ENCODE measurements at regions not wholly inside any gene's neighbourhood (a gene's known extent, or its start where the extent isn't known, plus 50 kb on each side); places are given as distances from the start of the nearest gene placed in this dataset. TPM values are rescaled to one million over a fixed set of nuclear protein-coding genes. Genes with fewer than 3 reads are reported as not detected.

DNA sequence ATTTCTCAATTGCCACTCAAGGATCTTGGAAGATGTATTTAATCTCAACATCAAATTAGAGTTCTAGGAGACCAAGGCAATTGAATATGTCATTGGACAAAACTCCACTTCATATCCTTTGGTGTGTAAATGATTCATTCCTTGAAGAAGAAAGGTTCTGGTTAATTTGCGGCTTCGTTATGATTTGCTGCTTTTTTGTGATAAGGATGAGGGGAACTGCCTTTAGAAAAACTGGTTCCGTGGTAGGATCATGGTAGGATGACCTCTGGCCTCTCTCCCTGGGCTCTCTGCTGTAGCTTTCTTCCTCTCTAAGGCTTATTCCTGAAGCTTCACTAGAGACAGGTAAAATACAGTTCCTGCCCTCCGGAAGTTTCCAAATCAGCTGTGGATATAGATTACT lies 51.5 kb upstream of the ERRFI1 start:
- no peak for DNase-seq (ENCODE audit: low spot score)
- no peaks in the 10 kb centered on the region for H3K36me3 ChIP-seq (replicated peaks; ENCODE audit: insufficient read depth, low read depth)

DNA sequence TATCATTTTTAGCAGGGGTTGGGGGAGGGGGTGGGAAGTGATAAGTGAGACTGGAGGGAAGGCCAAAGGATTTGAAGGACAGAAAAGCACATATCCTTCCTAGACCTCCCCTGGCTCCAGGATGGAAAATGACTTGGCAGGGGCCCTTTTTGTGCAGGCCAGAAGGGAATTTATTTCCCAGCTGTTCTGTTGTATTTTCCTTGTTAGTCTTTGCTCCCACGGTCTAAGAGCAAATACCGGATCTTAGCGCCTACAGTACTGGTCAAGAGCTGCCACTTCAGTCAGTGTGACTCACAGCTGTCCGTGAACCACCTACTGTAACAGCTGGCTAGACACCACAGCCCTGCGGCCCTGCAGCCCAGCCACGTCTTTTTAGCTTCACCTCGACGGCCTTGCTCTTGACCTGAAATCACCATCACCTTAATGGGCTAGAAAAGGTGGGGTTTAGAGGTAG lies 51.0 kb upstream of the ERRFI1 start:
- TF ChIP-seq EZH2phosphoT487 (IDR thresholded peaks at IDR 0.05; ENCODE audit: low read depth, severe bottlenecking, unreplicated experiment) (no peak), EZH2 (IDR thresholded peaks at IDR 0.05; ENCODE audit: borderline replicate concordance) (no peak)
- TF ChIP-seq, protein P1, sequence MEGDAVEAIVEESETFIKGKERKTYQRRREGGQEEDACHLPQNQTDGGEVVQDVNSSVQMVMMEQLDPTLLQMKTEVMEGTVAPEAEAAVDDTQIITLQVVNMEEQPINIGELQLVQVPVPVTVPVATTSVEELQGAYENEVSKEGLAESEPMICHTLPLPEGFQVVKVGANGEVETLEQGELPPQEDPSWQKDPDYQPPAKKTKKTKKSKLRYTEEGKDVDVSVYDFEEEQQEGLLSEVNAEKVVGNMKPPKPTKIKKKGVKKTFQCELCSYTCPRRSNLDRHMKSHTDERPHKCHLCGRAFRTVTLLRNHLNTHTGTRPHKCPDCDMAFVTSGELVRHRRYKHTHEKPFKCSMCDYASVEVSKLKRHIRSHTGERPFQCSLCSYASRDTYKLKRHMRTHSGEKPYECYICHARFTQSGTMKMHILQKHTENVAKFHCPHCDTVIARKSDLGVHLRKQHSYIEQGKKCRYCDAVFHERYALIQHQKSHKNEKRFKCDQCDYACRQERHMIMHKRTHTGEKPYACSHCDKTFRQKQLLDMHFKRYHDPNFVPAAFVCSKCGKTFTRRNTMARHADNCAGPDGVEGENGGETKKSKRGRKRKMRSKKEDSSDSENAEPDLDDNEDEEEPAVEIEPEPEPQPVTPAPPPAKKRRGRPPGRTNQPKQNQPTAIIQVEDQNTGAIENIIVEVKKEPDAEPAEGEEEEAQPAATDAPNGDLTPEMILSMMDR (IDR thresholded peaks at IDR 0.05; ENCODE audit: poor library complexity), result no peak
- no peaks in the 10 kb centered on the region for H3K9me2 ChIP-seq (replicated peaks; ENCODE audit: insufficient read depth)
- no peaks in the 10 kb centered on the region for H3K27me3 ChIP-seq
- DNase-seq (ENCODE audit: low spot score), result peak; percentile 81
- H3K4me1 ChIP-seq (ENCODE audit: insufficient read depth), result peaks cover 34% of the 10 kb centered on the region
- H4K20me1 ChIP-seq (ENCODE audit: insufficient read depth, poor library complexity, severe bottlenecking), result no peaks in the 10 kb centered on the region
- no peaks in the 10 kb centered on the region for H3K36me3 ChIP-seq (replicated peaks; ENCODE audit: insufficient read depth, low read depth)
- no peak overlapping the region for H2AFZ ChIP-seq
- H3K9me3 ChIP-seq (ENCODE audit: low read depth), result no peaks in the 10 kb centered on the region
- no peak overlapping the region for H3K4me2 ChIP-seq
- WGBS (ENCODE audit: low lambda C conversion rate, missing lambda C conversion rate), result 28% methylated on average over 8 of the region's 8 CpGs
- no peak overlapping the region for H3K4me3 ChIP-seq
- peak overlapping the region; percentile 95 for H3K27ac ChIP-seq
- H3K79me2 ChIP-seq, result no peaks in the 10 kb centered on the region

More for the DNA sequence above, 51.5 kb upstream of the ERRFI1 start:
- H3K4me2 ChIP-seq, result peak overlapping the region; percentile 49
- peak overlapping the region; percentile 95 for H3K27ac ChIP-seq
- no peaks in the 10 kb centered on the region for H3K9me2 ChIP-seq (replicated peaks; ENCODE audit: insufficient read depth)
- H3K4me3 ChIP-seq, result no peak overlapping the region
- H4K20me1 ChIP-seq (ENCODE audit: insufficient read depth, poor library complexity, severe bottlenecking), result no peaks in the 10 kb centered on the region
- H3K27me3 ChIP-seq, result no peaks in the 10 kb centered on the region
- peaks cover 34% of the 10 kb centered on the region for H3K4me1 ChIP-seq (ENCODE audit: insufficient read depth)
- no peaks in the 10 kb centered on the region for H3K9me3 ChIP-seq (ENCODE audit: low read depth)
- H3K79me2 ChIP-seq, result no peaks in the 10 kb centered on the region
- TF ChIP-seq EZH2phosphoT487 (IDR thresholded peaks at IDR 0.05; ENCODE audit: low read depth, severe bottlenecking, unreplicated experiment) (no peak), EZH2 (IDR thresholded peaks at IDR 0.05; ENCODE audit: borderline replicate concordance) (no peak)
- TF ChIP-seq, protein P1 (IDR thresholded peaks at IDR 0.05; ENCODE audit: poor library complexity), result no peak
- H2AFZ ChIP-seq, result no peak overlapping the region
- 41% methylated on average over 4 of the region's 4 CpGs for WGBS (ENCODE audit: low lambda C conversion rate, missing lambda C conversion rate)

DNA sequence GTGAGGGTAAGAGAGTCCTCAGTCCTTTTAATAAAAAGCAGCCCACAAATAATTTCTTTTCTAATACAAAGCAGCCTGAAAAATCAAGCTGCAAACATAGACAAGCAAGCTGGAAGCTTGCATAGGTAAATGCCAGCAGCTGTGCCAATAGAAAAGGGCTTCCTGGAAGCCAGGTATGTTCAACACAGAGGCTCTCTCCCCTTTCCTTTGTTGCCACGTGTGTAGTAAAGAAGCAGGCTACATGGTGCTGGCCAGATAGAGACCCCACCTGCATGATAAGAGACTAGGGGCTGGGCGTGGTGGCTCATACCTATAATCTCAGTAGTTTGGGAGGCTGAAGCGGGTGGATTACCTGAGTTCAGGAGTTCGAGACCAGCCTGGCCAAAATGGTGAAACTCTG lies 50.1 kb upstream of the ERRFI1 start:
- Histone ChIP-seq H3K4me3 (no peak overlapping the region), H3K27me3 (no peaks in the 10 kb centered on the region), H3K79me2 (no peaks in the 10 kb centered on the region), H3K4me2 (no peak overlapping the region), H3K27ac (peak overlapping the region; percentile 95), H2AFZ (no peak overlapping the region), H3K36me3 (replicated peaks; ENCODE audit: insufficient read depth, low read depth) (no peaks in the 10 kb centered on the region), H4K20me1 (ENCODE audit: insufficient read depth, poor library complexity, severe bottlenecking) (no peaks in the 10 kb centered on the region), H3K9me3 (ENCODE audit: low read depth) (no peaks in the 10 kb centered on the region), H3K9me2 (replicated peaks; ENCODE audit: insufficient read depth) (no peaks in the 10 kb centered on the region), H3K4me1 (ENCODE audit: insufficient read depth) (peaks cover 34% of the 10 kb centered on the region)
- TF ChIP-seq EZH2 (IDR thresholded peaks at IDR 0.05; ENCODE audit: borderline replicate concordance) (no peak), EZH2phosphoT487 (IDR thresholded peaks at IDR 0.05; ENCODE audit: low read depth, severe bottlenecking, unreplicated experiment) (no peak)
- TF ChIP-seq, protein P1 (IDR thresholded peaks at IDR 0.05; ENCODE audit: poor library complexity), result no peak
- DNase-seq (ENCODE audit: low spot score), result no peak
- WGBS (ENCODE audit: low lambda C conversion rate, missing lambda C conversion rate), result 87% methylated on average over 4 of the region's 4 CpGs

Small RNA genes in the stretch of these regions (small RNA-seq; reads per million reads assigned to genes)
- not detected for gene RNU1-7P

All from hepatocyte (in vitro differentiated cells).